Liver (tissue), 3 donors: ENCODE measurements at regions not wholly inside any gene's neighbourhood (a gene's known extent, or its start where the extent isn't known, plus 50 kb on each side); places are given as distances from the start of the nearest gene placed in this dataset.

ENCODE experiments used
- EGR1 ChIP-seq, 2 donors: IDR thresholded peaks; 2 replicates each; pipeline ENCODE4 v1.6.1; 2016 to 2018; ENCODE audit warnings: antibody characterized with exemption in 2 of 2, low read depth in 2 of 2
- HNF4G ChIP-seq: IDR thresholded peaks from 2 replicates; pipeline ENCODE4 v1.6.1; 2016; ENCODE audit warnings: antibody characterized with exemption
- JUND ChIP-seq, 2 donors: IDR thresholded peaks; 2 replicates each; pipeline ENCODE4 v1.6.1; 2016; ENCODE audit warnings: antibody characterized with exemption in 2 of 2
- RAD21 ChIP-seq, 2 donors: IDR thresholded peaks; 2 replicates each; pipeline ENCODE4 v1.6.1; 2016; ENCODE audit warnings: antibody characterized with exemption in 2 of 2, mild to moderate bottlenecking in 2 of 2
- TF ChIP-seq, protein P1 (sequence below): fragments of 150-350 bp; IDR thresholded peaks from 2 replicates; pipeline ENCODE4 v1.5.1; 2017; ENCODE audit warnings: improper control_type of control experiment, low read depth, low read length; ENCODE audit not compliant: missing input control
- TF ChIP-seq, protein P2 (sequence below): IDR thresholded peaks from 2 replicates; pipeline ENCODE4 v1.6.1; 2016; ENCODE audit warnings: antibody characterized with exemption, mild to moderate bottlenecking
- donor health status: healthy.
- donor health status: healthy.

DNA sequence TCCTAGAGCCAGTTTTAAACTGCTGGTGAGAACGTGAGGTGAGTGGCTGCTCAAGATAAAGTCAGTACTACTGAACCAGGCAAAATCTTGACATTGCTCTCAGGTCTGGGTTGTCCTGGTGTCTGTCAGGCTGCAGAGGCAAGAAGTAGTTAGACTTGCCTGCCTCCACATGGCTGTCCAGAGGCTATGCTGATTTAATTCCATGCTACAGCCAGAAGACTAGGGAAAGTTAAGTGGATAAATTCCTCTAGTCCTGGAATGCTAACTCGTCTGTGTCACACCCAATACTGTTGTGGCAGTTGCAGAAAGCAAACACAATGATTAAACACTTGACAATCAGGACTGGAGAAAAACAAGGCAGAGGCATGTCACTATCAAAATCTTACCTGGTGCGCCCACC, 118.9 kb downstream of the ACER2 start:
- TF ChIP-seq, protein P1, sequence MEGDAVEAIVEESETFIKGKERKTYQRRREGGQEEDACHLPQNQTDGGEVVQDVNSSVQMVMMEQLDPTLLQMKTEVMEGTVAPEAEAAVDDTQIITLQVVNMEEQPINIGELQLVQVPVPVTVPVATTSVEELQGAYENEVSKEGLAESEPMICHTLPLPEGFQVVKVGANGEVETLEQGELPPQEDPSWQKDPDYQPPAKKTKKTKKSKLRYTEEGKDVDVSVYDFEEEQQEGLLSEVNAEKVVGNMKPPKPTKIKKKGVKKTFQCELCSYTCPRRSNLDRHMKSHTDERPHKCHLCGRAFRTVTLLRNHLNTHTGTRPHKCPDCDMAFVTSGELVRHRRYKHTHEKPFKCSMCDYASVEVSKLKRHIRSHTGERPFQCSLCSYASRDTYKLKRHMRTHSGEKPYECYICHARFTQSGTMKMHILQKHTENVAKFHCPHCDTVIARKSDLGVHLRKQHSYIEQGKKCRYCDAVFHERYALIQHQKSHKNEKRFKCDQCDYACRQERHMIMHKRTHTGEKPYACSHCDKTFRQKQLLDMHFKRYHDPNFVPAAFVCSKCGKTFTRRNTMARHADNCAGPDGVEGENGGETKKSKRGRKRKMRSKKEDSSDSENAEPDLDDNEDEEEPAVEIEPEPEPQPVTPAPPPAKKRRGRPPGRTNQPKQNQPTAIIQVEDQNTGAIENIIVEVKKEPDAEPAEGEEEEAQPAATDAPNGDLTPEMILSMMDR = no peak
- TF ChIP-seq JUND (IDR thresholded peaks at IDR 0.05) (no peak), EGR1 (IDR thresholded peaks at IDR 0.05; ENCODE audit: low read depth in 2 of 2) (no peak), RAD21 (IDR thresholded peaks at IDR 0.05) (no peak), HNF4G (no peak)
- TF ChIP-seq, protein P2, sequence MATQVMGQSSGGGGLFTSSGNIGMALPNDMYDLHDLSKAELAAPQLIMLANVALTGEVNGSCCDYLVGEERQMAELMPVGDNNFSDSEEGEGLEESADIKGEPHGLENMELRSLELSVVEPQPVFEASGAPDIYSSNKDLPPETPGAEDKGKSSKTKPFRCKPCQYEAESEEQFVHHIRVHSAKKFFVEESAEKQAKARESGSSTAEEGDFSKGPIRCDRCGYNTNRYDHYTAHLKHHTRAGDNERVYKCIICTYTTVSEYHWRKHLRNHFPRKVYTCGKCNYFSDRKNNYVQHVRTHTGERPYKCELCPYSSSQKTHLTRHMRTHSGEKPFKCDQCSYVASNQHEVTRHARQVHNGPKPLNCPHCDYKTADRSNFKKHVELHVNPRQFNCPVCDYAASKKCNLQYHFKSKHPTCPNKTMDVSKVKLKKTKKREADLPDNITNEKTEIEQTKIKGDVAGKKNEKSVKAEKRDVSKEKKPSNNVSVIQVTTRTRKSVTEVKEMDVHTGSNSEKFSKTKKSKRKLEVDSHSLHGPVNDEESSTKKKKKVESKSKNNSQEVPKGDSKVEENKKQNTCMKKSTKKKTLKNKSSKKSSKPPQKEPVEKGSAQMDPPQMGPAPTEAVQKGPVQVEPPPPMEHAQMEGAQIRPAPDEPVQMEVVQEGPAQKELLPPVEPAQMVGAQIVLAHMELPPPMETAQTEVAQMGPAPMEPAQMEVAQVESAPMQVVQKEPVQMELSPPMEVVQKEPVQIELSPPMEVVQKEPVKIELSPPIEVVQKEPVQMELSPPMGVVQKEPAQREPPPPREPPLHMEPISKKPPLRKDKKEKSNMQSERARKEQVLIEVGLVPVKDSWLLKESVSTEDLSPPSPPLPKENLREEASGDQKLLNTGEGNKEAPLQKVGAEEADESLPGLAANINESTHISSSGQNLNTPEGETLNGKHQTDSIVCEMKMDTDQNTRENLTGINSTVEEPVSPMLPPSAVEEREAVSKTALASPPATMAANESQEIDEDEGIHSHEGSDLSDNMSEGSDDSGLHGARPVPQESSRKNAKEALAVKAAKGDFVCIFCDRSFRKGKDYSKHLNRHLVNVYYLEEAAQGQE = no peak
